ENCODE measurements at regions not wholly inside any gene's neighbourhood (a gene's known extent, or its start where the extent isn't known, plus 50 kb on each side); places are given as distances from the start of the nearest gene placed in this dataset.
A peak's percentile ranks its signal among the peaks of the same experiment; 100 is the strongest.

DNA sequence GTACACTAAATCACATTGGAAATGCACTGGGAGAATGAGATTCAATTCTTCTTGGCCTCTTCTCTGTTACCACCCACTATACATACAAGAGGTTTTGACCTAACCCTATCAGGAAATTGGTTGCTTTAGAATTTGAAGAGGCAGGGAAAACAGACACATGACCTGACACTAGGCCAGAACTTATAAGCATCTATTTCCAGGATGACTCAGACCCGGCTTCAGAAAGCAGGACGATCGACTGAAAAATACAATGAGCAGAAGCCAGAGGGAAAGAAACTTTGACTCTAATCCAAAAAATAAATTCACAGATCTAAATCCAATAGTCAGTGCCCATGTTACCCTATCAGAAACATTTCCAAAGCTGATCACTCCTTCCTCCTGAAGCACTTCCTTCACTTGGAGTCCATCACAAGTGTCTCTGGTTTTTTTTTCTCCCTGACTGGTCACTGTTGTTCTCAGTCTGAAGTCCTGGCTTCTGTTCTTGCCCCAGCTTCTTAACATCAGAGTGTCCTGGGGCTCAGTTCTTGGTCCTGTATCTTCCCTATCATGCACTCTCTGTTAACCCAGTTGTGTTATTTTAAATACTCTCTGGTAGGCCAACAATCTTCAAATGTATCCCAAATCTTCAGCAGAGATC lies 133.6 kb downstream of the P2RY1 start:
- Histone ChIP-seq H3K9me3 (peaks cover 8% of the 10 kb centered on the region; the same call in 1 of the 3 replicates), H3K4me1 (peaks cover 51% of the 10 kb centered on the region), H3K27ac (peak overlapping the region; percentile 61 to 67), H3K4me3 (no peak overlapping the region), H3K4me2 (peak overlapping the region; percentile 67)
- ChIA-PET POLR2A (no interaction called here), CTCF (no interaction called here)
- DNase-seq (ENCODE audit: low read depth in 1 of 2, low spot score in 1 of 2) (peak in 1 of 2 experiments; percentile 46), ATAC-seq (peak; percentile 27 to 41; a peak in 4 of 6 replicates), FAIRE-seq (peak; percentile 7)
- WGBS (ENCODE audit: missing lambda C conversion rate), result 12% methylated on average over 3 of the region's 3 CpGs
- TF ChIP-seq ZC3H11A (IDR thresholded peaks at IDR 0.05) (no peak), FOSL2 (IDR thresholded peaks at IDR 0.05) (no peak), FOSL2 (CRISPR knock-in tag; IDR thresholded peaks at IDR 0.05) (peak; percentile 38; the same call in 1 of the 2 replicates)

DNA sequence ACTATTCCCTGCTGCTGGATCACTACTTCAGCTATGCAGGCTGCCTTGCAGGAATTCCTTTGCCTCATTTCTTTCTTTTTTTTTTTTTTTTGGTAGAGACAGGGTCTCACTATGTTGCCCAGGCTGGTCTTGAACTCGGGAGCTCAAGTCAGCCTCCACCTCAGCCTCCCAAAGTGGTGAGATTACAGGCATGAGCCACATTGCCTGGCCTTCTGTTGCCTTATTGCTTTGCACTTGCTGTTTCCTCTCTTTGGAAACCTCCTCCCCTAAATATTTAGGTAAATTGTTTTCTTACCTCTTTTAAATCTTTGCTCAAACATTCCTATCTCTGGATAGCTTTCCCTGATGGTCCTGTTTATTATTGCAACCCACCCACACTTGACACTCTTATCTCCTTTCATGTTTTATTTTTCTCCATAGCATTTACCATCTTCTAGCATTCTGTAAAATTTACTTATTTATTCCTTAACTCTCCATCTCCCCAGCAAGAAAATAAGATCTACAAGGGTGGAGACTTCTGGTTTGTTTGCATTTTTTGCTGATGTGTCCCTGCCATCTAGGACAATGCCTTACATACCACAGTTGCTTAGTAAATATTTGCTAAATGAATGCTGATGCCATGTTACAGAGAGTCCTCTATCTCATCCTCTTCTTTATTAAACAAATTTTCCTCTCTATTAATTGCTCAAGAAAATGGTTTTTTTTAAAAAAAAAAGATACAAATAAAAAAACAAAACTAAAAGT lies 134.8 kb downstream of the P2RY1 start:
- DNase-seq (ENCODE audit: low read depth in 1 of 2, low spot score in 1 of 2) (peak; percentile 11 to 86), FAIRE-seq (peak; percentile 86), ATAC-seq (peak; percentile 78 to 97)
- TF ChIP-seq GATA3 (IDR thresholded peaks at IDR 0.05; ENCODE audit: borderline replicate concordance), result peak; percentile 82
- TF ChIP-seq, protein P1, sequence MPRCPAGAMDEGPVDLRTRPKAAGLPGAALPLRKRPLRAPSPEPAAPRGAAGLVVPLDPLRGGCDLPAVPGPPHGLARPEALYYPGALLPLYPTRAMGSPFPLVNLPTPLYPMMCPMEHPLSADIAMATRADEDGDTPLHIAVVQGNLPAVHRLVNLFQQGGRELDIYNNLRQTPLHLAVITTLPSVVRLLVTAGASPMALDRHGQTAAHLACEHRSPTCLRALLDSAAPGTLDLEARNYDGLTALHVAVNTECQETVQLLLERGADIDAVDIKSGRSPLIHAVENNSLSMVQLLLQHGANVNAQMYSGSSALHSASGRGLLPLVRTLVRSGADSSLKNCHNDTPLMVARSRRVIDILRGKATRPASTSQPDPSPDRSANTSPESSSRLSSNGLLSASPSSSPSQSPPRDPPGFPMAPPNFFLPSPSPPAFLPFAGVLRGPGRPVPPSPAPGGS (IDR thresholded peaks at IDR 0.05), result no peak
- no peak for TF ChIP-seq FOXS1 (CRISPR knock-in tag; IDR thresholded peaks at IDR 0.05)
- TF ChIP-seq HEYL (CRISPR knock-in tag; IDR thresholded peaks at IDR 0.05), result no peak
- TF ChIP-seq, protein P2, sequence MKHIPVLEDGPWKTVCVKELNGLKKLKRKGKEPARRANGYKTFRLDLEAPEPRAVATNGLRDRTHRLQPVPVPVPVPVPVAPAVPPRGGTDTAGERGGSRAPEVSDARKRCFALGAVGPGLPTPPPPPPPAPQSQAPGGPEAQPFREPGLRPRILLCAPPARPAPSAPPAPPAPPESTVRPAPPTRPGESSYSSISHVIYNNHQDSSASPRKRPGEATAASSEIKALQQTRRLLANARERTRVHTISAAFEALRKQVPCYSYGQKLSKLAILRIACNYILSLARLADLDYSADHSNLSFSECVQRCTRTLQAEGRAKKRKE (CRISPR knock-in tag; IDR thresholded peaks at IDR 0.05; ENCODE audit: low read depth), result no peak
- no peak for TF ChIP-seq RCOR1 (IDR thresholded peaks at IDR 0.05; ENCODE audit: low read depth, low read length)
- TF ChIP-seq HDAC2 (IDR thresholded peaks at IDR 0.05), result no peak
- TF ChIP-seq FOSL2 (IDR thresholded peaks at IDR 0.05), result no peak
- TF ChIP-seq FOSL2 (CRISPR knock-in tag; IDR thresholded peaks at IDR 0.05), result peak; percentile 56
- 0 out of 2 replicates have a peak, but pooled peaks have one; percentile 11 for TF ChIP-seq JUNB (IDR thresholded peaks at IDR 0.05)
- TF ChIP-seq PHF8 (IDR thresholded peaks at IDR 0.05; ENCODE audit: borderline replicate concordance, low read depth), result no peak
- TF ChIP-seq, protein P3, sequence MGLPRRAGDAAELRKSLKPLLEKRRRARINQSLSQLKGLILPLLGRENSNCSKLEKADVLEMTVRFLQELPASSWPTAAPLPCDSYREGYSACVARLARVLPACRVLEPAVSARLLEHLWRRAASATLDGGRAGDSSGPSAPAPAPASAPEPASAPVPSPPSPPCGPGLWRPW (IDR thresholded peaks at IDR 0.05), result no peak
- TF ChIP-seq EHF (CRISPR knock-in tag; IDR thresholded peaks at IDR 0.05), result no peak
- 0 out of 5 replicates have a peak, but pooled peaks of 1 of the 2 experiments have one; percentile 2 for TF ChIP-seq RAD21 (conservative IDR thresholded peaks at IDR 0.05 in 1 of 2, IDR thresholded peaks at IDR 0.05 in 1 of 2)
- TF ChIP-seq RNF2 (IDR thresholded peaks at IDR 0.05; ENCODE audit: borderline replicate concordance, low read depth), result no peak
- no peak for TF ChIP-seq TFCP2L1 (CRISPR knock-in tag; IDR thresholded peaks at IDR 0.05)
- TF ChIP-seq POLR2AphosphoS2 (conservative IDR thresholded peaks at IDR 0.05; ENCODE audit: low read length), result no peak
- TF ChIP-seq ZSCAN20 (CRISPR knock-in tag; IDR thresholded peaks at IDR 0.05), result no peak
- no peak for TF ChIP-seq POLR2A (IDR thresholded peaks at IDR 0.05; ENCODE audit: low read length)
- no peak for TF ChIP-seq KDM5A (IDR thresholded peaks at IDR 0.05)
- no peak for TF ChIP-seq CBX8 (IDR thresholded peaks at IDR 0.05)
- TF ChIP-seq, protein P4, sequence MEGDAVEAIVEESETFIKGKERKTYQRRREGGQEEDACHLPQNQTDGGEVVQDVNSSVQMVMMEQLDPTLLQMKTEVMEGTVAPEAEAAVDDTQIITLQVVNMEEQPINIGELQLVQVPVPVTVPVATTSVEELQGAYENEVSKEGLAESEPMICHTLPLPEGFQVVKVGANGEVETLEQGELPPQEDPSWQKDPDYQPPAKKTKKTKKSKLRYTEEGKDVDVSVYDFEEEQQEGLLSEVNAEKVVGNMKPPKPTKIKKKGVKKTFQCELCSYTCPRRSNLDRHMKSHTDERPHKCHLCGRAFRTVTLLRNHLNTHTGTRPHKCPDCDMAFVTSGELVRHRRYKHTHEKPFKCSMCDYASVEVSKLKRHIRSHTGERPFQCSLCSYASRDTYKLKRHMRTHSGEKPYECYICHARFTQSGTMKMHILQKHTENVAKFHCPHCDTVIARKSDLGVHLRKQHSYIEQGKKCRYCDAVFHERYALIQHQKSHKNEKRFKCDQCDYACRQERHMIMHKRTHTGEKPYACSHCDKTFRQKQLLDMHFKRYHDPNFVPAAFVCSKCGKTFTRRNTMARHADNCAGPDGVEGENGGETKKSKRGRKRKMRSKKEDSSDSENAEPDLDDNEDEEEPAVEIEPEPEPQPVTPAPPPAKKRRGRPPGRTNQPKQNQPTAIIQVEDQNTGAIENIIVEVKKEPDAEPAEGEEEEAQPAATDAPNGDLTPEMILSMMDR (IDR thresholded peaks at IDR 0.05), result no peak
- peak; percentile 54 for TF ChIP-seq MAFK (IDR thresholded peaks at IDR 0.05; ENCODE audit: partially characterized antibody)
- no peak for TF ChIP-seq JUN (IDR thresholded peaks at IDR 0.05)
- no peak for TF ChIP-seq MAZ (IDR thresholded peaks at IDR 0.05; ENCODE audit: borderline replicate concordance, low read depth, low read length)
- no peak for TF ChIP-seq TP53 (CRISPR knock-in tag; IDR thresholded peaks at IDR 0.05)
- TF ChIP-seq HOXB13 (CRISPR knock-in tag; IDR thresholded peaks at IDR 0.05; ENCODE audit: low read depth), result no peak
- TF ChIP-seq ZC3H11A (IDR thresholded peaks at IDR 0.05), result no peak
- H3K4me2 ChIP-seq, result peak overlapping the region; percentile 67
- H3K4me3 ChIP-seq, result no peak overlapping the region
- peaks cover 53% of the 10 kb centered on the region for H3K4me1 ChIP-seq
- H3K27ac ChIP-seq, result peak overlapping the region; percentile 61 to 67
- WGBS (ENCODE audit: missing lambda C conversion rate), result 47% methylated on average over 1 of the region's 1 CpG
- ChIA-PET CTCF (no interaction called here), POLR2A (no interaction called here)
- H3K9me3 ChIP-seq, result peaks cover 8% of the 10 kb centered on the region; the same call in 1 of the 3 replicates
